ENCODE measurements at regions not wholly inside any gene's neighbourhood (a gene's known extent, or its start where the extent isn't known, plus 50 kb on each side); places are given as distances from the start of the nearest gene placed in this dataset.
"Not testable (repeated sequence)": the region's sequence is repeated elsewhere in the genome, so short reads cannot be mapped to it uniquely, and the experiment has no call there.

- DNase-seq (ENCODE audit: low spot score), result no peak
These were observed 219.4 kb downstream of the NKX6-1 start for GRCh38 chr4:84279678-84280077.

GRCh38 chr4:84277923-84278322, 221.2 kb downstream of the NKX6-1 start:
- DNase-seq (ENCODE audit: low spot score), result no peak

- DNase-seq (ENCODE audit: low spot score), result no peak
These were observed 222.3 kb downstream of the NKX6-1 start for GRCh38 chr4:84276752-84277151.

GRCh38 chr4:84269536-84270044, 229.5 kb downstream of the NKX6-1 start:
- no peak for DNase-seq (ENCODE audit: low spot score)

- DNase-seq (ENCODE audit: low spot score), result no peak
These were observed 234.4 kb downstream of the NKX6-1 start for GRCh38 chr4:84264652-84265051.

- DNase-seq (ENCODE audit: low spot score), result no peak
These were observed 235.7 kb downstream of the NKX6-1 start for GRCh38 chr4:84263415-84263814.

GRCh38 chr4:84260495-84260894, 238.6 kb downstream of the NKX6-1 start:
- no peak for DNase-seq (ENCODE audit: low spot score)

GRCh38 chr4:84258905-84259830, 239.9 kb downstream of the NKX6-1 start:
- DNase-seq (ENCODE audit: low spot score), result no peak

GRCh38 chr4:84254537-84254936, 244.6 kb downstream of the NKX6-1 start:
- no peak for DNase-seq (ENCODE audit: low spot score)

- DNase-seq (ENCODE audit: low spot score), result no peak
These were observed 249.6 kb downstream of the NKX6-1 start for GRCh38 chr4:84249521-84249920.

GRCh38 chr4:84245042-84245441, 254.1 kb downstream of the NKX6-1 start:
- not testable (repeated sequence) for DNase-seq (ENCODE audit: low spot score)

- not testable (repeated sequence) for DNase-seq (ENCODE audit: low spot score)
These were observed 254.7 kb downstream of the NKX6-1 start for GRCh38 chr4:84244346-84244801.

GRCh38 chr4:84243685-84244084, 255.4 kb downstream of the NKX6-1 start:
- DNase-seq (ENCODE audit: low spot score), result no peak

- no peak for DNase-seq (ENCODE audit: low spot score)
These were observed 259.7 kb downstream of the NKX6-1 start for GRCh38 chr4:84239278-84239845.

- no peak for DNase-seq (ENCODE audit: low spot score)
These were observed 260.6 kb downstream of the NKX6-1 start for GRCh38 chr4:84238247-84239090.

- no peak for DNase-seq (ENCODE audit: low spot score)
These were observed 262.1 kb downstream of the NKX6-1 start for GRCh38 chr4:84237008-84237407.

- no peak for DNase-seq (ENCODE audit: low spot score)
These were observed 263.8 kb downstream of the NKX6-1 start for GRCh38 chr4:84235126-84235944.

GRCh38 chr4:84232309-84233095, 266.6 kb downstream of the NKX6-1 start:
- no peak for DNase-seq (ENCODE audit: low spot score)

- no peak for DNase-seq (ENCODE audit: low spot score)
These were observed 267.5 kb downstream of the NKX6-1 start for GRCh38 chr4:84231539-84232055.

- no peak for DNase-seq (ENCODE audit: low spot score)
These were observed 274.6 kb downstream of the NKX6-1 start for GRCh38 chr4:84224522-84224921.
